ENCODE measurements at regions not wholly inside any gene's neighbourhood (a gene's known extent, or its start where the extent isn't known, plus 50 kb on each side); places are given as distances from the start of the nearest gene placed in this dataset.

DNA sequence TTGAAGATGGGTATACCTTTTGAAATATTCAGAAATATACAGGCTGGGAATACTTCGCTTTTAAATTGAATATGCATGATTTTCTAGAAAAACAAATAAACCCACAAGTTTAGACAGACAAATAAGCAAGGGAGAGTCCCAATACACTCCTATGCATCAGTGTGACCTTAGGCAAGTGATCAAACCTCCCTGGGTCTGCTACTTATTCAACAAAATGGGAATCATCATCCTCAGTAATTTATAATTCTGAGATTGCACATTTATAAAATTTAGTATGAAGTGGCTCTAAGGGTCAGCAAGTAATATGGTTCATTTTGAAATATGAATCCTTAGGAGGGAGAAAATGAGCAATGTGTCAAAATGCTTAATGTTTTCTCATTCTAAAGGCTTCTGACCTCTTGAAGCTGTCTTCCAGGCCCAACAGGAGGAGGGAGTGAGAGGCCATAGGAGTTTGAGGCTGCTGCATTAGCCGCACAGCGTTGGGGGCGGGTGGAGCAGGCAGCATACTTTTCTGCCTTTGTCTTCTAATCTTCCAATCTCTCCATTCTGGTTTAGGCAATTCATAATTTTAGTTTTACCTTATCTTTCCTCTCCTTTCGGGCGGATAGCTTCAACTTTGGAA is 155.1 kb downstream of the TRIB2 start:
- H3K27ac ChIP-seq, result no peak overlapping the region
- H3K27me3 ChIP-seq, result no peaks in the 10 kb centered on the region
- 87 to 89% methylated on average over 6 of the region's 6 CpGs for WGBS, 2 donors (ENCODE audit: low coverage in 1 of 2)
- DNase-seq, result no peak
- H3K9me3 ChIP-seq, result no peaks in the 10 kb centered on the region
- H3K4me3 ChIP-seq, result no peak overlapping the region
- no peaks in the 10 kb centered on the region for H3K36me3 ChIP-seq
- intact Hi-C loops (cut with DNase I; ENCODE audit: low total_unique reads) (no loop called here), in situ Hi-C loops (cut with MboI; ENCODE audit: low pct_ligation_motif_present in 1 of 4, low pct_unique_long_range_greater_than_20kb in 1 of 4, low sequenced_read_pairs in 3 of 4) (no loop called here)
- TF ChIP-seq POLR2AphosphoS5 (IDR thresholded peaks at IDR 0.05), result no peak
- TF ChIP-seq EP300 (IDR thresholded peaks at IDR 0.05; ENCODE audit: low read depth), result no peak
- TF ChIP-seq, protein P1, sequence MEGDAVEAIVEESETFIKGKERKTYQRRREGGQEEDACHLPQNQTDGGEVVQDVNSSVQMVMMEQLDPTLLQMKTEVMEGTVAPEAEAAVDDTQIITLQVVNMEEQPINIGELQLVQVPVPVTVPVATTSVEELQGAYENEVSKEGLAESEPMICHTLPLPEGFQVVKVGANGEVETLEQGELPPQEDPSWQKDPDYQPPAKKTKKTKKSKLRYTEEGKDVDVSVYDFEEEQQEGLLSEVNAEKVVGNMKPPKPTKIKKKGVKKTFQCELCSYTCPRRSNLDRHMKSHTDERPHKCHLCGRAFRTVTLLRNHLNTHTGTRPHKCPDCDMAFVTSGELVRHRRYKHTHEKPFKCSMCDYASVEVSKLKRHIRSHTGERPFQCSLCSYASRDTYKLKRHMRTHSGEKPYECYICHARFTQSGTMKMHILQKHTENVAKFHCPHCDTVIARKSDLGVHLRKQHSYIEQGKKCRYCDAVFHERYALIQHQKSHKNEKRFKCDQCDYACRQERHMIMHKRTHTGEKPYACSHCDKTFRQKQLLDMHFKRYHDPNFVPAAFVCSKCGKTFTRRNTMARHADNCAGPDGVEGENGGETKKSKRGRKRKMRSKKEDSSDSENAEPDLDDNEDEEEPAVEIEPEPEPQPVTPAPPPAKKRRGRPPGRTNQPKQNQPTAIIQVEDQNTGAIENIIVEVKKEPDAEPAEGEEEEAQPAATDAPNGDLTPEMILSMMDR (IDR thresholded peaks at IDR 0.05), result no peak
- no peak for TF ChIP-seq POLR2A (IDR thresholded peaks at IDR 0.05)
- no peaks in the 10 kb centered on the region for H3K4me1 ChIP-seq

DNA sequence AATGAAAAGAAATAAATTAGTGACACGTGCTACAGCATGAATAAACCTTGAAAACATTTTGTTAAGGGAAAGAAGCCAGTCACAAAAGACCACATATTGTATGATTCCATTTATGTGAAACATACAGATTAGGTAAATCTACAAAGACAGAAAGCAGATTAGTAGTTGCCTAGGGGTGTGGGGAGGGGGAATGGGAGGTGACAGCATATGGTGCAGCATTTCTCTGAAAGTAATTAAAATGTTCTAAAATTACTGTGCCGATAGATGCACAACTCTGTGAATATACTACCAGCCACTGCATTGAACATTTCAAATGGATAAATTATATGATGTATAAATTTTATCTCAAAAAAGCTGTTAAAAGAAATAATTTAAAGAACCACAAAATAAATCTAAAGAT is 161.0 kb downstream of the TRIB2 start:
- in situ Hi-C loops (cut with MboI; ENCODE audit: low pct_ligation_motif_present in 1 of 4, low pct_unique_long_range_greater_than_20kb in 1 of 4, low sequenced_read_pairs in 3 of 4), result no loop called here

DNA sequence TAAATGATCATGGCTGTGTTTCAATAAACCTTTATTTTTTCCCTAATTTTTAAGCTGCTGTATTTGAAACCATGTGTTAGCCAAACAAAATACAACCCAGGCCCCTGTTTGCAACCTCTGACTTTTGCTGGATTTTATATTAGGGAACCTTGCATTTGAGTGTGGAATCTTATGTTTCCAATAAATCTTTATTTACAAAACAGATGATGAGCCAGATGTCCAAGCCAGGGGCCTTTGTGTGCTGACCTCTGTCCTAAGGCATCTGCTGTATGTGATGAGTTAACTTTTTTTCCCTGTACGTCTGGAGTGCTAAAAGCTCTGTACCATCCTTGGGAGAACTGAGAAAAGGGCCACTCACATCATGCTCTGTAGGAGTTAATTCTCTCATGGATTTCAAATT is 162.9 kb downstream of the TRIB2 start:
- Histone ChIP-seq H3K9me3 (no peaks in the 10 kb centered on the region), H3K4me3 (no peak overlapping the region), H3K27ac (no peak overlapping the region), H3K27me3 (no peaks in the 10 kb centered on the region), H3K36me3 (no peaks in the 10 kb centered on the region), H3K4me1 (no peaks in the 10 kb centered on the region)
- in situ Hi-C loops (cut with MboI; ENCODE audit: low pct_ligation_motif_present in 1 of 4, low pct_unique_long_range_greater_than_20kb in 1 of 4, low sequenced_read_pairs in 3 of 4), result no loop called here
- DNase-seq, result no peak
- TF ChIP-seq POLR2A (IDR thresholded peaks at IDR 0.05) (no peak), POLR2AphosphoS5 (IDR thresholded peaks at IDR 0.05) (no peak), EP300 (IDR thresholded peaks at IDR 0.05; ENCODE audit: low read depth) (no peak)
- TF ChIP-seq, protein P1 (IDR thresholded peaks at IDR 0.05), result no peak
- intact Hi-C loops (cut with DNase I; ENCODE audit: low total_unique reads), result no loop called here
- 78% methylated on average over 1 of the region's 1 CpG; no CpG with 5 or more reads in 1 of the 2 donors for WGBS, 2 donors (ENCODE audit: low coverage in 1 of 2)

More for the DNA sequence above, 161.0 kb downstream of the TRIB2 start:
- Histone ChIP-seq H3K36me3 (no peaks in the 10 kb centered on the region), H3K4me3 (no peak overlapping the region), H3K9me3 (no peaks in the 10 kb centered on the region), H3K4me1 (no peaks in the 10 kb centered on the region), H3K27ac (no peak overlapping the region), H3K27me3 (no peaks in the 10 kb centered on the region)
- no peak for DNase-seq
- intact Hi-C loops (cut with DNase I; ENCODE audit: low total_unique reads), result no loop called here
- no peak for TF ChIP-seq POLR2AphosphoS5 (IDR thresholded peaks at IDR 0.05)
- TF ChIP-seq, protein P1 (IDR thresholded peaks at IDR 0.05), result no peak
- no peak for TF ChIP-seq EP300 (IDR thresholded peaks at IDR 0.05; ENCODE audit: low read depth)
- no peak for TF ChIP-seq POLR2A (IDR thresholded peaks at IDR 0.05)
- WGBS, 2 donors (ENCODE audit: low coverage in 1 of 2), result 81 to 86% methylated on average over 2 of the region's 2 CpGs

DNA sequence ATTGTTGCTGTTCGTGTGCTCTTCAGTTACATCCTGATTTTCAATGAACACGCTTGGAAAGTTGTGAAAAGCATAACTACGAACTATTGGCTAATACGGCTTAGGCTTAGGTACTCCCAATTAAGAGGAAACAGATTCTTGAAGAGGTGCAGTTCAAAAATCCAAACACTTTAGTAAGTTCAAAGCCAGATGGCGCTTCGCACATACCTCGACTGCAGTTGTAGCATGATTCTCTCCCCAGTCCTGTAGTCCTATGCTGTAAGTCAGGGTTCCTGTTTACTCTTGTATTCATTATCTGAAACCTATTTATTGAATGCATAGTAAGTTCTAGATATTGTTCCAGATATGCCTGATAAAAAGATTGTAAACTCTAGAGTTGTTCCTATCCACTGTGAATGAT is 165.2 kb downstream of the TRIB2 start:
- intact Hi-C loops (cut with DNase I; ENCODE audit: low total_unique reads), result no loop called here
- H3K9me3 ChIP-seq, result no peaks in the 10 kb centered on the region
- DNase-seq, result no peak
- in situ Hi-C loops (cut with MboI; ENCODE audit: low pct_ligation_motif_present in 1 of 4, low pct_unique_long_range_greater_than_20kb in 1 of 4, low sequenced_read_pairs in 3 of 4), result no loop called here
- no peak overlapping the region for H3K27ac ChIP-seq
- H3K36me3 ChIP-seq, result no peaks in the 10 kb centered on the region
- TF ChIP-seq, protein P1 (IDR thresholded peaks at IDR 0.05), result no peak
- no peaks in the 10 kb centered on the region for H3K4me1 ChIP-seq
- H3K4me3 ChIP-seq, result no peak overlapping the region
- WGBS, 2 donors (ENCODE audit: low coverage in 1 of 2), result 92 to 100% methylated on average over 4 to 7 of the region's 7 CpGs
- no peaks in the 10 kb centered on the region for H3K27me3 ChIP-seq
